Activated T-helper 17 cell treated with anti-CD3 and anti-CD28 coated beads, Interleukin-2, amount 50 U/mL, for 72 hours (primary cell): ENCODE measurements at regions not wholly inside any gene's neighbourhood (a gene's known extent, or its start where the extent isn't known, plus 50 kb on each side); places are given as distances from the start of the nearest gene placed in this dataset.

Experiments
- ATAC-seq: fragments of 150-1000 bp; cut with Tn5 transposase; replicated peaks from 2 replicates; pipeline ENCODE4 v1.10.0; 2021; ENCODE audit warnings: mild to moderate bottlenecking, moderate library complexity
- H3K27ac Mint-ChIP-seq: one replicate; pipeline ENCODE4 v1.8.0; 2022; ENCODE audit warnings: mixed read lengths
- H3K27me3 Mint-ChIP-seq: one replicate; pipeline ENCODE4 v1.8.0; 2022; ENCODE audit warnings: mixed read lengths
- H3K36me3 Mint-ChIP-seq: one replicate; pipeline ENCODE4 v1.8.0; 2022; ENCODE audit warnings: low read depth, mild to moderate bottlenecking, mixed read lengths
- H3K4me1 Mint-ChIP-seq: one replicate; pipeline ENCODE4 v1.8.0; 2022; ENCODE audit warnings: mixed read lengths
- H3K4me3 Mint-ChIP-seq: one replicate; pipeline ENCODE4 v1.8.0; 2022; ENCODE audit warnings: mild to moderate bottlenecking, mixed read lengths
- H3K9me3 Mint-ChIP-seq: one replicate; pipeline ENCODE4 v1.8.0; 2022; ENCODE audit warnings: mixed read lengths

- no peaks in the 10 kb centered on the region for H3K4me1 Mint-ChIP-seq
- H3K9me3 Mint-ChIP-seq = no peaks in the 10 kb centered on the region
- H3K27ac Mint-ChIP-seq = no peak overlapping the region
- no peak for ATAC-seq
- H3K4me3 Mint-ChIP-seq = no peak overlapping the region
- peaks cover 22% of the 10 kb centered on the region for H3K27me3 Mint-ChIP-seq
- no peaks in the 10 kb centered on the region for H3K36me3 Mint-ChIP-seq
Observed at GRCh38 chr3:187430576-187430975, 62.4 kb downstream of the RTP4 start.
